B cell (primary cell): ENCODE measurements at regions not wholly inside any gene's neighbourhood (a gene's known extent, or its start where the extent isn't known, plus 50 kb on each side); places are given as distances from the start of the nearest gene placed in this dataset.

Source experiments
- EZH2 ChIP-seq: IDR thresholded peaks from 2 replicates; pipeline ENCODE4 v1.6.1; 2012; ENCODE audit warnings: borderline replicate concordance, low read depth, mild to moderate bottlenecking, moderate library complexity, low read length; ENCODE audit not compliant: insufficient read depth, poor library complexity, severe bottlenecking
- TF ChIP-seq, protein P1 (sequence below): fragments of 200-600 bp; IDR thresholded peaks from one replicate; pipeline ENCODE4 v1.8.0; 2022; ENCODE audit warnings: antibody characterized with exemption, mild to moderate bottlenecking

DNA sequence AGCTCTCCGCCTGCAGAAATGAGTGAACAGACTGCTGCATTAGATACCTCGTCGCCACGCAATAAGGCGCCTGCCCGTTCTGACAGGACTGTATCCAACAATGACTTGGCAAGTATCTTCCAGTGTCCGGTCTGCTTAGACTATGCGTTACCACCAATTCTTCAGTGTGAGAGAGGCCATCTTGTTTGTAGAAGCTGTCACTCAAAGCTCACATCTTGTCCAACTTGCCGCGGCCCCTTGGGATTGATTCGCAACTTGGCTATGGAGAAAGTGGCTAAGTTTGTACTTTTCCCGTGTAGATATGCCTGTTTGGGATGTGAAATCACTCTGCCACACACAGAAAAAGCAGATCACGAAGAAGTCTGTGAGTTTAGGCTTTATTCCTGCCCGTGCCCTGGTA lies 172.0 kb upstream of the MAGEB16 start:
- TF ChIP-seq EZH2: no peak
- TF ChIP-seq, protein P1, sequence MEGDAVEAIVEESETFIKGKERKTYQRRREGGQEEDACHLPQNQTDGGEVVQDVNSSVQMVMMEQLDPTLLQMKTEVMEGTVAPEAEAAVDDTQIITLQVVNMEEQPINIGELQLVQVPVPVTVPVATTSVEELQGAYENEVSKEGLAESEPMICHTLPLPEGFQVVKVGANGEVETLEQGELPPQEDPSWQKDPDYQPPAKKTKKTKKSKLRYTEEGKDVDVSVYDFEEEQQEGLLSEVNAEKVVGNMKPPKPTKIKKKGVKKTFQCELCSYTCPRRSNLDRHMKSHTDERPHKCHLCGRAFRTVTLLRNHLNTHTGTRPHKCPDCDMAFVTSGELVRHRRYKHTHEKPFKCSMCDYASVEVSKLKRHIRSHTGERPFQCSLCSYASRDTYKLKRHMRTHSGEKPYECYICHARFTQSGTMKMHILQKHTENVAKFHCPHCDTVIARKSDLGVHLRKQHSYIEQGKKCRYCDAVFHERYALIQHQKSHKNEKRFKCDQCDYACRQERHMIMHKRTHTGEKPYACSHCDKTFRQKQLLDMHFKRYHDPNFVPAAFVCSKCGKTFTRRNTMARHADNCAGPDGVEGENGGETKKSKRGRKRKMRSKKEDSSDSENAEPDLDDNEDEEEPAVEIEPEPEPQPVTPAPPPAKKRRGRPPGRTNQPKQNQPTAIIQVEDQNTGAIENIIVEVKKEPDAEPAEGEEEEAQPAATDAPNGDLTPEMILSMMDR: no peak
